ENCODE measurements at regions not wholly inside any gene's neighbourhood (a gene's known extent, or its start where the extent isn't known, plus 50 kb on each side); places are given as distances from the start of the nearest gene placed in this dataset.

DNA sequence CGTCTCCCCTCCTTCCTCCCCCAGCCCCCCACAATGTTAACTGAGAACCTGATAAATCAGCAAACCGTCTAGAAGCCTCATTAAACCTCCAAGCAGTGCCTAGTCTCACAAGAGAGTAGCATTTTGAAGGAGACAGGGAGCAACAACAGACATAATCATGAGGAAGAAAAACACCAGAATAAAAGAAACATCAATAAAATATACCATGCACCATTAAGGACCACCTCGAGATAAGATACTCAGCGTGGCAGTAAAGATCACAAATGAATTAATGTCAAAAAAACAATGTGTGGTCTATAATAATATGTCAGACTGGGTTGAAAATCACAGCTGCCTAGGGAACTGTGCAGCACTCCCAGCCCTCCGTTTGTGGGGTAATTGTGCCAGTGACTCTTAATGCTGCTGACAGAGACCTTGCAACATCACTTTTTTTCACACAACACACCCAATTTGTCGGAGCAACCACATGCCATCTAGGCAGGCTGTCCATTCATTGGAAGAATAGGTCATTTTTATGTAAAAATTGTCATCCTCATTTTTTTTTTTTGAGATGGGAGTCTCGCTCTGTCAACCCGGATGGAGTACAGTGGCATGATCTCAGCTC is 450.8 kb upstream of the WWC1 start:
- no peak for ATAC-seq
- TF ChIP-seq PPARA (CRISPR knock-in tag; IDR thresholded peaks at IDR 0.05; ENCODE audit: borderline replicate concordance) (no peak), ZFP30 (CRISPR knock-in tag; IDR thresholded peaks at IDR 0.05) (no peak), TSHZ2 (CRISPR knock-in tag; IDR thresholded peaks at IDR 0.05) (no peak), ISL1 (CRISPR knock-in tag; IDR thresholded peaks at IDR 0.05) (no peak), POU6F1 (CRISPR knock-in tag; IDR thresholded peaks at IDR 0.05; ENCODE audit: borderline replicate concordance, low read depth) (no peak), ESRRG (CRISPR knock-in tag; IDR thresholded peaks at IDR 0.05) (no peak), RARB (CRISPR knock-in tag; IDR thresholded peaks at IDR 0.05) (no peak), OSR1 (CRISPR knock-in tag; IDR thresholded peaks at IDR 0.05) (no peak), ZNF8 (CRISPR knock-in tag; IDR thresholded peaks at IDR 0.05) (no peak), CSDC2 (CRISPR knock-in tag; IDR thresholded peaks at IDR 0.05) (no peak), CSRNP3 (CRISPR knock-in tag; IDR thresholded peaks at IDR 0.05) (no peak), ZC3H10 (CRISPR knock-in tag; IDR thresholded peaks at IDR 0.05) (no peak), ZNF70 (CRISPR knock-in tag; IDR thresholded peaks at IDR 0.05) (no peak), SNAI2 (CRISPR knock-in tag; IDR thresholded peaks at IDR 0.05) (no peak)
- TF ChIP-seq, protein P1, sequence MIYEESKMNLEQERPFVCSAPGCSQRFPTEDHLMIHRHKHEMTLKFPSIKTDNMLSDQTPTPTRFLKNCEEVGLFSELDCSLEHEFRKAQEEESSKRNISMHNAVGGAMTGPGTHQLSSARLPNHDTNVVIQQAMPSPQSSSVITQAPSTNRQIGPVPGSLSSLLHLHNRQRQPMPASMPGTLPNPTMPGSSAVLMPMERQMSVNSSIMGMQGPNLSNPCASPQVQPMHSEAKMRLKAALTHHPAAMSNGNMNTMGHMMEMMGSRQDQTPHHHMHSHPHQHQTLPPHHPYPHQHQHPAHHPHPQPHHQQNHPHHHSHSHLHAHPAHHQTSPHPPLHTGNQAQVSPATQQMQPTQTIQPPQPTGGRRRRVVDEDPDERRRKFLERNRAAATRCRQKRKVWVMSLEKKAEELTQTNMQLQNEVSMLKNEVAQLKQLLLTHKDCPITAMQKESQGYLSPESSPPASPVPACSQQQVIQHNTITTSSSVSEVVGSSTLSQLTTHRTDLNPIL (CRISPR knock-in tag; IDR thresholded peaks at IDR 0.05; ENCODE audit: low read depth) = no peak

DNA sequence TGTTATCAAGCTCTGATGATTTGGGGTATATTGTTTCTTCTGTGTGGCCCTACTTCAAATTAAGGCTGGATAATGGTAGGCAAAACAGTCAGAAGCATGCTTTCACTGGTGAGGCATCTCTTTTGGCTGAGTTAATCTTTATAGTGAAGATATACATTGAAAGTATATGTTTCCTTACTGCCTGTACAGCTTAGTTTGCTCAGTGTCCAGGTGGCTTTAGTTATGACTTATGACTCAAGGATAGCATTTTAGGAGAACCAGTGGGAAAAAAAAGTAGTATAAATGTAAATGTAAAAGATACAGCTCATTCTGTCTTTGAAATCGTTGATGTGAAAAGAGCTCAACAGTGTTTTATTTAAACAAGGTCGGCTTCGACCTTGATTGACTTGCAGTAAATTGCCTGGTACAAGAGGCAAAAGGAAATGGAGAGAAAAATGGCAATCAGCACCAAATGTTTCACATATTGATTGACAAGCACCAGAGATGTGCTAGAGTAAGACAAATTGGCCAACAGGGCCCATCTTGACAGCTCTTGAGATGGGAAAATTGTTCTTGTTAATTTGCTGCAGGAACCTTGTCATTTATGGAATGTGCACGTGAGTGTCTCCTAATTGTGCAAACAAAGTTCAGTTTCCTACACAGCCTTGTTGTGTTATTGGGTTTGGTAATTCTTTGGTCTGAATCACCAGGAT is 447.4 kb upstream of the WWC1 start:
- no peak for TF ChIP-seq ARNTL (CRISPR knock-in tag; IDR thresholded peaks at IDR 0.05; ENCODE audit: borderline replicate concordance, low read depth)
- TF ChIP-seq ZNF565 (CRISPR knock-in tag; conservative IDR thresholded peaks at IDR 0.05; ENCODE audit: low read depth) = no peak
- TF ChIP-seq CSDC2 (CRISPR knock-in tag; IDR thresholded peaks at IDR 0.05) = no peak
- TF ChIP-seq, protein P1 (CRISPR knock-in tag; IDR thresholded peaks at IDR 0.05; ENCODE audit: low read depth) = no peak
- no peak for TF ChIP-seq ZFP30 (CRISPR knock-in tag; IDR thresholded peaks at IDR 0.05)
- TF ChIP-seq GLIS3 (CRISPR knock-in tag; IDR thresholded peaks at IDR 0.05) = no peak
- no peak for TF ChIP-seq ZFP3 (CRISPR knock-in tag; IDR thresholded peaks at IDR 0.05)
- no peak for TF ChIP-seq PPARA (CRISPR knock-in tag; IDR thresholded peaks at IDR 0.05; ENCODE audit: borderline replicate concordance)
- TF ChIP-seq ESRRG (CRISPR knock-in tag; IDR thresholded peaks at IDR 0.05) = no peak
- TF ChIP-seq ISL1 (CRISPR knock-in tag; IDR thresholded peaks at IDR 0.05) = no peak
- no peak for TF ChIP-seq ZNF70 (CRISPR knock-in tag; IDR thresholded peaks at IDR 0.05)
- no peak for TF ChIP-seq ZC3H10 (CRISPR knock-in tag; IDR thresholded peaks at IDR 0.05)
- no peak for ATAC-seq

- no peak for ATAC-seq
- TF ChIP-seq PPARA (CRISPR knock-in tag; IDR thresholded peaks at IDR 0.05; ENCODE audit: borderline replicate concordance) (no peak), ZFP30 (CRISPR knock-in tag; IDR thresholded peaks at IDR 0.05) (no peak), POU6F1 (CRISPR knock-in tag; IDR thresholded peaks at IDR 0.05; ENCODE audit: borderline replicate concordance, low read depth) (no peak), ZFP3 (CRISPR knock-in tag; IDR thresholded peaks at IDR 0.05) (no peak), PATZ1 (CRISPR knock-in tag; IDR thresholded peaks at IDR 0.05; ENCODE audit: borderline replicate concordance) (no peak), BACH2 (CRISPR knock-in tag; IDR thresholded peaks at IDR 0.05; ENCODE audit: borderline replicate concordance) (no peak), TSHZ2 (CRISPR knock-in tag; IDR thresholded peaks at IDR 0.05) (no peak)
Measured at GRCh38 chr5:167845952-167846351, 445.5 kb upstream of the WWC1 start.

Data from SK-N-SH treated with all-trans-retinoic acid at 6 μM for 48 hours (cell line).